HG03135 (cell line): ENCODE measurements at regions not wholly inside any gene's neighbourhood (a gene's known extent, or its start where the extent isn't known, plus 50 kb on each side); places are given as distances from the start of the nearest gene placed in this dataset.
"Not testable (repeated sequence)": the region's sequence is repeated elsewhere in the genome, so short reads cannot be mapped to it uniquely, and the experiment has no call there.

Experiments
- ATAC-seq: cut with Tn5 transposase; IDR thresholded peaks from one replicate; pipeline ENCODE4 v1.9.1; 2021; ENCODE audit warnings: mild to moderate bottlenecking, moderate library complexity; ENCODE audit not compliant: unreplicated experiment

DNA sequence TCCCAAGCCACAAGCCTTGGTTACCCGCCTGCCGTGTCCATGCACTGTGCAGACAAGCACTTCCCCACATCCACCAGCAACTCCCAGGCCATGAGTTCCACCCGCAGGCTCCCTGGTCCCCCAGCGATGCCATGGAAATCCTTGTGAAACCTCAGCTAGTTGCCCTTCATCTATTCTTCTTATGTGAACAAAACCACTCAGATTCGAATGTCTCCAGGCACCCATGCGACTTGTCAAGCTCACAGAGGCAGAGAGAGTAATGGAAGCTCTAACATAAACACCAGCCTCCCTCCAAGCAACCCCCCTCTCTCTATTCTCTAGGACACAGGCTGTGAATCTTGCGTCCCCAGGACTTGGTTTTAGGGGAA, 182.6 kb downstream of the C16orf95 start:
- ATAC-seq: no peak

DNA sequence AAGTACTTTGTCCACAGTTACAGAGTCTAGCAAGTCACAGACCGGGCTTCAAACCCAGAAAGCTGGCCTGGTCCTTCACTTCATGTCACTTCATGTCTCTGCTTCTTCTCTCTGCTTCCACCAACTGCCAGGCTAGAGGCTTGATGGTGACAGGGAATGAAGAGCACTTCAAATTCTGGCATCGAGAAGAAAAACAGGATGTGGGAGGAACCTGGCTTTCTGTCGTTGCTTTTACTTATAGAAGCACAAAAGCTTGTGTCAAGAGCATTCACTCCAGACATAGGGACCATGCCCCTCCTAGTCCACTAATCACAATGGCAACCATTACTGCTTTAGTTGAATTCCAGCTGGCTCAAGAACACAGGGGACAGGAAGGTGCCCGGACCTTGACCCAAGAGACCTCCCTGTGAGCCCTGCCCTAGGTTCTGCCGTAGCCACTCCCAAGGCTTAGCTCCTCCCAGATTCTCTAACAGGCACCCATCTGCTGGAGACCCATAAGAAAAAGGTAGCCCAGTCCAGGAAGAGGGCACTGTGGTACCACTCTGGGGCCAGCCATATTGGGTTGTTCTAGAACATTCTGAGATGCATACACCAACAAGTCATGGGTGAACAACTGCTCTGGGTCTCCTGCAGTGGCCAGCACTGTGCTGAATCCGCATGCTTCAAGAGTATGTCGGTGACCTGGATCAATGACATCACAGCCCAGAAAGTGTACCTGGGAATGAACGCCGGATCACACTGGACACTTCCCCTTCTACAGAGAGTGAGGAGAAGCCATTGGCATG, 181.8 kb downstream of the C16orf95 start:
- ATAC-seq: no peak

DNA sequence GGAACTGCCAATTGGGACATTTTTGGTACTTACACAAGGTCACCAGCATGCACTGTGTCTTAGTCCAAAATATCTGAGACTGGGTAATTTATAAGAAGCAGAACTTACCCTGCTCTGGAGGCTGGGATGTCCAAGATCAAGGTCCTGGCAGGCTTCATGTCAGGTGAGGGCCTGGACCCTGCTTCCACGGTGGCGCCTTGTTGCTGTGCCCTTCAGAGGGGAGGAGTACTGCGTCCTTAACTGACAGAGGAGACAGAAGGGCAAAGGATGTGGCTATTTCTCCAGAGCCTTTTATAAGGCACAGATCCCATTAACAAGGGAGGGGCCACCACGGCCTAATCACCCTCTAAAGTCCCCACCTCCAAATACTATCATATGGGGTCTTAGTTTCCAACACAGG, 178.9 kb downstream of the C16orf95 start:
- no peak for ATAC-seq

DNA sequence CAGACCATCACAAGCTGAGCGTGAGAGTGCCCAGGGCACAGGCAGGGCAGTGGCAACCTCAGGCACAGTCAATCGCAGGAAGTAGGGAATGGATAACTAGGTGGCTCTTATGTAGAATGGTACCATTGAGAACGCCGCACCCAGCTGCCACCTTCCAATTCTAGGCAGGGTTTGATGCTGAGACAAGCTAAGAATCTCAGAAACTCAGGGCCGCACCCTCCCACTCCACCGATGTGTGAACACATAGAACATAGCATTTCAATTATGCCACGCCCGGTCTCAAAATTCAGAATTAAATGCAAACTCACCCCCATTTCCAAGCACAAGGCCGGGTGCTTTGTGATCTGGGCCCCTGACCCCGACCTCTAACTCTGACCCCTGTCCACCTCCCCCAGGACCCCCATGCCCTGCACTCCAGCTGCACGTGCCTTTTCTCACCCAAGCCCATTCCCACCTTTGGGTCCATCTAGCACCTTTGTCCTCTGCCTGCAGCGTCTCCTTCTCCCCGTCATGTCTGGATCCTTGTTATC, 178.4 kb downstream of the C16orf95 start:
- no peak for ATAC-seq

DNA sequence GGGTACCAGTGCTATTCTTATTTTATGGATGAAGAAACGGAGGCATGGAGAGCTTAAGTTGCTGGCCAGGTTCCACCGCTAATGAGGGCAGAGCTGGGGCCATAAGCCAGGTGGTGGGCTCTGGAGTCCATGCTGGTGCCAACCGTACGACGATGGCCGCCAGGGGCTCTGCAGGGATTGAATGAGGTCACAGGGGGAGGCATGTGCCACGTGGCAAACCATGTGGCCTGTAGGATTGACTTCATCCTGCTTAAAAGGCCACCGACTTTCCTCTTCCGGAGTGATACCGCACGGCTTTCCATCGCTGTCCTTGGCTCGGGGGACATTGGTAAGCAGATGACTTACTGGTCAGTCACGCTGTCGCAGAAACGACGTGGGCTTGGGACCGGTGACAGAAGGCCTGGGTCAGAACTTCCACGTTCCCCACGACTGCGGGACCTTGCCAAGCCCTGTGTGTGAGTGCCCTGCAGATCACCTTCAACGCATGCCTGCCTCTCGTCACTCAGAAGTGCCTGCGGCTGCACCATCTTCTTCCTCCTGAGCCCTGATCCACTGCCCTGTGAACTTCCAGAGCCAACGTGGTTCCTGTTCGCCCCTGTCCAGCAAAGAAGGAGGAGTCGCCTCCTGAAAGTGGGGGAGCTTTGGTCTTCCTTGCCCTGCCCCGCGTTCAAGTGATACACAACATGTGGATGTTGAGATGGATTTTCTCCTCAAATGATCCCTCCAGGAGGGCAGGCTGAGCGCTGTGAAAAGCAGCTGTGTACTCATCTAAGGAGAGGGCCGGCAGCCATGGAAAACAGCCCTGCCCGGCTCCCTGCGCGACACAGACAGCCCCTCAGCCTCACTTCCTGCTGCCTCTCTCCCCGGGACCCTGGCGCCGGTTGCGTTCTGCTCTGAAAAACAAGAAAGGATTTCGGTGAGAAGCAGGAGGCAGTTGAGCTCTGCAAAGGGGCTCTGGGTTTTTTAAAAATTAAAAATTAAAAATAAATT, 176.7 kb downstream of the C16orf95 start:
- ATAC-seq: no peak

- no peak for ATAC-seq
These were observed 175.8 kb downstream of the C16orf95 start for GRCh38 chr16:87141402-87141801.

GRCh38 chr16:87143661-87144121, 173.5 kb downstream of the C16orf95 start:
- ATAC-seq: no peak

GRCh38 chr16:87144232-87144631, 173.0 kb downstream of the C16orf95 start:
- no peak for ATAC-seq

DNA sequence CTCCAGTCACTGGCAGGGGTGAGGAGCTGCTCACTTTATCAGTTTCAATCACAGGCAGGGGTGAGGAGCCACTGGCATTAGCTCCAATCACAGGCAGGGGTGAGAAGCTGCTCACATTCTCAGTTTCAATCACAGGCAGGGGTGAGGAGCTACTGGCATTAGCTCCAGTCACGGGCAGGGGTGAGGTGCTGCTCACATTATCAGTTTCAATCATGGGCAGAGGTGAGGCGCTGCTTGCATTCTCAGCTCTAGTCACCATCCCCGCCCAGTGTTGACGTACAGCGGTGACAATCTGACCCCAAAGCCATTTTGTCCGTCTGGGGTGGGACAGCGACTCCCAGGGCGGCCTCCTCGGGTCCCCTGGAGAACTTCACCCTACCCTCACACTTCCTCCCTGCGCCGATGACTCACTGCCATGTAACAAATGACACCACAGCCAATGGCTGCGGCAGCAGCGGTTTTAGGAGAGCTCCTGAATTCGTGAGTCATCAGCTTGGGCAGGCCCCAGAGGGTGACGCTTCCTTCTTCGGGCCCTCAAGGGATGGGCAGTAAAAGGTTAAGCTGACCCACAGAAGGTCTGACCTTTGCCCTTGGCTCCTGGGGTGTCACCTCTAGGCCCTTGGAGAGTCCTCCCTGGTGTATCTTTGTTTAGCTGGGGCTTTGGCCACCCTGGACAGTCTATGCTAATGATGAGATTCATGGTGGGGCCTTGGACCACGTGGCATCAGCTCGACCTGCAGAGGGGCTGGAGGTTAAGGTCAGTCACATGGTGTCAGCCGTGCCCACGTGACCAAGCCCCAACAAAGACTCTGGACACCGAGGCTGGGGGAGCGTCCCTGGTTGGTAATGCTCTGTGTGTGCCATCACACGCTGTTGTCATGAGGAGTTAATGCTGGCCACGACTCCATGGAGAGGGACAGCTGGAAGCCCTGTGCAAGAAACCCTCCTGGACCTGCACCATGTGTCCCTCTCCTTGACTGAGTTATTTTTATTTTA, 171.7 kb downstream of the C16orf95 start:
- ATAC-seq: no peak

GRCh38 chr16:87146676-87147075, 170.5 kb downstream of the C16orf95 start:
- no peak for ATAC-seq

DNA sequence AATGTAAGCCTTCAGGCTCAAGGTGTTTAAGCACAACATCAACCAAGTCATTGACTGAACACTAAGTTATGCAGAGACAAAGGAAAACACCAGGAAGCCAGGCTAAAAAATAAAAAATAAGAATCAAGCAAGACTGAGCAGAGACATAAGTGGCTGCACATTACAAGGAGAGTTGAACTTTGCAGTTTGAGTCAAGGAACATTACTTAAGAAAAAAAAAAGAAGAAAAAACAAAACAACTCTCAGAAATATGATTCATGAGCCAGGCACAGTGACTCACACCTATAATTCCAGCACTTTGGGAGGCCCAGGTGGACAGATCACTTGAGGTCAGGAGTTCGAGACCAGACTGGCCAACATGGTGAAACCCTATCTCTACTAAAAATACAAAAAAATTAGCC, 168.1 kb downstream of the C16orf95 start:
- no peak for ATAC-seq

GRCh38 chr16:87150262-87150661, 166.9 kb downstream of the C16orf95 start:
- no peak for ATAC-seq

GRCh38 chr16:87150681-87151280, 166.4 kb downstream of the C16orf95 start:
- no peak for ATAC-seq

- no peak for ATAC-seq
These were observed 164.9 kb downstream of the C16orf95 start for GRCh38 chr16:87152221-87152755.

GRCh38 chr16:87153326-87153725, 163.9 kb downstream of the C16orf95 start:
- ATAC-seq: no peak

GRCh38 chr16:87155315-87155714, 161.9 kb downstream of the C16orf95 start:
- not testable (repeated sequence) for ATAC-seq

GRCh38 chr16:87156195-87156594, 161.0 kb downstream of the C16orf95 start:
- ATAC-seq: no peak

DNA sequence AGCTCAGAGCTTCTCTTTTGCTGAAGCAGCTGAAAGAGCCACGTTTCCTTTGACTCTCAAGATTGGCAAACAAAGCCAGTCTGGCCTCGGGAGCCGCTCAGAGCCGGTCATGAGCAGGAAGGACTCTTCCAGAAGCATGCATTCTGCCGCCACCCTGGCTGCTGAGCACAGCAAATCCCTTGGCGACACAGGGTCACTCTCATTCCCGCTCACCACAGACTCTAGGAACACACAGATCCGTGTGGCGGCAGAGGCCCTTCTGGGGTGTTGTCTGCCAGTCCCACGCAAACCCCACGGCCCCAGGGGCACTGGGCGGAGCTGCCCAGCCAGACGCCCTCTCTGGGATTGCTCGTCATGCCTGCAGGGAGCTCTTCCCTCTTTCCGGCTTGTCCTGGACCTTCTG, 157.0 kb downstream of the C16orf95 start:
- no peak for ATAC-seq

DNA sequence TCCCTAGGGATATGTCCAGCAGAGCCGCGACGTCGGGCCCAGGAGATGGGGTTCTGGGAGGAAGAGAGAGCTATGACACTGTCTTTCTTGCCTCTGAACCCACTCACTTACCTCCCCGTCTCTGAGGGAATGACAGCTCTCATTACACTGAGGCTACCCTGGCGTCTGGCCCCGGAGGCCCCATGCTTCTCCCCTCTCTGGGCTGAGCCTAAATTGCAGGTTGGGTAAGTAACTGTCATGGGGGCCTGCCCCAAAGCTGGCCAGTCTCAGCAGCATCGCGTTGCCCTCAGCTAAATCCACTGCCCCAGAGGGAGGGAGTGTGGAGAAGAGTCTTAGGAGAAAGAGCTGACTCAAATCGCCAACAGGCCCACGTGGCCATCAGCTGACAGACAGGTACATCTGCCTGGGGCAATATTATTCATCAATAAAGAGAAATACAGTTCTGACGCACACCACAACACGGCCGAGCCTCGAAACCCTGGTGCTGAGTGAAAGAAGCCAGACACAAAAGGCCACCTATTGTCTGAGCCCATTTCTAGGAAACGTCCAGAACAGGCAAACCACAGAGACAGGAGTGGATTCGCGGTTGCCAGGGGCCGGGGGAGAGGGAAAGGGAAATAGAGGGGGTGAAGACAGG, 156.4 kb downstream of the C16orf95 start:
- ATAC-seq: no peak
